A549 (cell line): ENCODE measurements at regions not wholly inside any gene's neighbourhood (a gene's known extent, or its start where the extent isn't known, plus 50 kb on each side); places are given as distances from the start of the nearest gene placed in this dataset.

ENCODE experiments used
- ATAC-seq, 2 experiments: fragments of 200-7000 bp in 1 of 2; fragments of >200 bp in 1 of 2; cut with Nextera tagmentation in 1 of 2; cut with Tn5 transposase in 1 of 2; 3 replicates each; pipeline versions ENCODE4 v1.8.0 to v1.9.1; 2018 to 2020; ENCODE audit warnings: mild to moderate bottlenecking in 1 of 2, moderate library complexity in 1 of 2
- CTCF ChIA-PET: fragments of 300-600 bp; sonication (Branson Sonifier 250); formaldehyde crosslinking; extraction: SDS; loops from one replicate; lab custom pipeline; 2021; ENCODE audit warnings: antibody characterized with exemption, inconsistent platforms; lab: Yijun Ruan, JAX
- POLR2A ChIA-PET: fragments of 350-600 bp; formaldehyde crosslinking; extraction: SDS; loops from one replicate; lab custom pipeline; 2021; ENCODE audit warnings: antibody characterized with exemption, inconsistent platforms; lab: Yijun Ruan, JAX
- DNase-seq, 2 experiments: peaks; one replicate each; pipeline versions ENCODE4 v3.0.0 to v3.0.0-alpha.2; 2011 to 2016; ENCODE audit warnings: low read depth in 1 of 2, low spot score in 1 of 2
- FAIRE-seq: peaks from 2 replicates; lab custom pipeline; 2011; peaks lifted over from hg19 to GRCh38; lab: Jason Lieb, UNC
- H3K27ac ChIP-seq, 2 experiments: fragments of >200 bp; sonication (Bioruptor Twin); formaldehyde crosslinking; 3 replicates each; pipeline ENCODE4 v1.5.1; 2016 to 2017
- H3K4me1 ChIP-seq: fragments of >200 bp; sonication (Bioruptor Twin); formaldehyde crosslinking; 3 replicates; pipeline ENCODE4 v1.6.1; 2016
- H3K4me2 ChIP-seq: fragments of >200 bp; sonication (Bioruptor Twin); formaldehyde crosslinking; 3 replicates; pipeline ENCODE4 v1.6.1; 2016
- H3K4me3 ChIP-seq: fragments of >200 bp; sonication (Bioruptor Twin); formaldehyde crosslinking; 3 replicates; pipeline ENCODE4 v1.5.1; 2016
- H3K9me3 ChIP-seq: fragments of >200 bp; sonication (Bioruptor Twin); formaldehyde crosslinking; 3 replicates; pipeline ENCODE4 v1.6.1; 2016
- CBX8 ChIP-seq: fragments of 200-600 bp; sonication (generic); IDR thresholded peaks from 2 replicates; pipeline ENCODE4 v1.6.1; 2016
- CTCF ChIP-seq: fragments of >200 bp; sonication (Bioruptor Twin); formaldehyde crosslinking; IDR thresholded peaks from 3 replicates; pipeline ENCODE4 v1.5.1; 2016
- EHMT2 ChIP-seq: fragments of 200-600 bp; sonication (generic); IDR thresholded peaks from 2 replicates; pipeline ENCODE4 v1.6.1; 2016; ENCODE audit warnings: antibody characterized with exemption, low read depth, mild to moderate bottlenecking, moderate library complexity
- EP300 ChIP-seq, 2 experiments: fragments of >200 bp; sonication (Bioruptor Twin); formaldehyde crosslinking; IDR thresholded peaks; 2 replicates in 1 of 2; 3 replicates in 1 of 2; pipeline ENCODE4 v1.6.1; 2016 to 2017
- FOSB ChIP-seq: fragments of 250-450 bp; sonication (Bioruptor Pico); IDR thresholded peaks from 2 replicates; pipeline ENCODE4 v1.5.0; 2020; ENCODE audit warnings: mild to moderate bottlenecking, moderate library complexity
- FOSL2 ChIP-seq, 2 experiments: fragments of 450-650 bp in 1 of 2; fragments of >200 bp in 1 of 2; sonication (Bioruptor Twin) in 1 of 2; formaldehyde crosslinking; IDR thresholded peaks; 2 replicates each; pipeline versions ENCODE4 v1.5.0 to v1.6.1; 2016 to 2020; ENCODE audit warnings: mild to moderate bottlenecking in 1 of 2, moderate library complexity in 1 of 2
- FOXS1 ChIP-seq: fragments of 250-450 bp; sonication (Bioruptor Pico); IDR thresholded peaks from 2 replicates; pipeline ENCODE4 v1.5.0; 2020; ENCODE audit warnings: mild to moderate bottlenecking, moderate library complexity
- GATA3 ChIP-seq: IDR thresholded peaks from 2 replicates; pipeline ENCODE4 v1.6.1; 2012; ENCODE audit warnings: borderline replicate concordance
- HDAC2 ChIP-seq: fragments of 200-600 bp; sonication (generic); IDR thresholded peaks from 2 replicates; pipeline ENCODE4 v1.6.1; 2016
- HES2 ChIP-seq: fragments of >200 bp; sonication (Bioruptor Twin); formaldehyde crosslinking; IDR thresholded peaks from 2 replicates; pipeline ENCODE4 v1.6.1; 2016
- HOXA7 ChIP-seq: fragments of 250-450 bp; sonication (Bioruptor Pico); IDR thresholded peaks from 2 replicates; pipeline ENCODE4 v1.5.0; 2020; ENCODE audit warnings: mild to moderate bottlenecking, moderate library complexity
- HOXB13 ChIP-seq: fragments of 250-450 bp; sonication (Bioruptor Pico); IDR thresholded peaks from 2 replicates; pipeline ENCODE4 v1.5.0; 2020; ENCODE audit warnings: low read depth, mild to moderate bottlenecking, moderate library complexity
- HOXB5 ChIP-seq: fragments of 250-450 bp; sonication (Bioruptor Pico); IDR thresholded peaks from 2 replicates; pipeline ENCODE4 v1.5.0; 2020; ENCODE audit warnings: mild to moderate bottlenecking, moderate library complexity
- KDM1A ChIP-seq: fragments of 200-600 bp; sonication (generic); IDR thresholded peaks from 2 replicates; pipeline ENCODE4 v1.6.1; 2016; ENCODE audit warnings: low read depth, mild to moderate bottlenecking
- MAZ ChIP-seq: fragments of 150-350 bp; IDR thresholded peaks from 2 replicates; pipeline ENCODE4 v1.6.1; 2014; ENCODE audit warnings: antibody characterized with exemption, low read depth, low read length, borderline replicate concordance
- PHF8 ChIP-seq: fragments of 200-600 bp; sonication (generic); IDR thresholded peaks from 2 replicates; pipeline ENCODE4 v1.6.1; 2016; ENCODE audit warnings: low read depth, mild to moderate bottlenecking, antibody characterized with exemption, moderate library complexity, borderline replicate concordance
- POLR2AphosphoS2 ChIP-seq: conservative IDR thresholded peaks from 2 replicates; pipeline ENCODE4 v1.6.1; 2012; ENCODE audit warnings: low read length, improper control_type of control experiment, inconsistent platforms
- RARB ChIP-seq: fragments of 250-450 bp; sonication (Bioruptor Pico); IDR thresholded peaks from 2 replicates; pipeline ENCODE4 v1.8.0; 2021; ENCODE audit warnings: mild to moderate bottlenecking, moderate library complexity
- SREBF2 ChIP-seq: fragments of 450-650 bp; IDR thresholded peaks from 2 replicates; pipeline ENCODE4 v1.6.1; 2014; ENCODE audit warnings: mild to moderate bottlenecking, moderate library complexity
- TFCP2L1 ChIP-seq: fragments of 250-450 bp; sonication (Bioruptor Pico); IDR thresholded peaks from 2 replicates; pipeline ENCODE4 v1.5.0; 2021; ENCODE audit warnings: mild to moderate bottlenecking
- TP53 ChIP-seq: fragments of 250-450 bp; sonication (Bioruptor Pico); IDR thresholded peaks from 2 replicates; pipeline ENCODE4 v1.5.0; 2021; ENCODE audit warnings: mild to moderate bottlenecking, moderate library complexity
- USF2 ChIP-seq: fragments of 450-650 bp; IDR thresholded peaks from 2 replicates; pipeline ENCODE4 v1.6.1; 2014; ENCODE audit warnings: antibody characterized with exemption
- ZFP36 ChIP-seq: fragments of 450-650 bp; IDR thresholded peaks from 2 replicates; pipeline ENCODE4 v1.6.1; 2014; ENCODE audit warnings: borderline replicate concordance; ENCODE audit not compliant: partially characterized antibody
- ZSCAN20 ChIP-seq: fragments of 250-450 bp; sonication (Bioruptor Pico); IDR thresholded peaks from 2 replicates; pipeline ENCODE4 v1.8.0; 2022; ENCODE audit warnings: mild to moderate bottlenecking, moderate library complexity
- WGBS: methylation state at CpG from one replicate; pipeline ENCODE4 v1.1.6; 2017; ENCODE audit errors: missing lambda C conversion rate; 5-methylcytosine and 5-hydroxymethylcytosine counted together

- Histone ChIP-seq H3K4me3 (no peak overlapping the region), H3K9me3 (no peaks in the 10 kb centered on the region), H3K4me1 (no peaks in the 10 kb centered on the region), H3K4me2 (no peak overlapping the region), H3K27ac (no peak overlapping the region)
- ChIA-PET POLR2A (no interaction called here), CTCF (no interaction called here)
- DNase-seq, result no peak
- ATAC-seq, result no peak
- no peak for FAIRE-seq
- WGBS, result 19% methylated on average over 3 of the region's 3 CpGs
- TF ChIP-seq PHF8 (no peak), GATA3 (no peak), FOSB (CRISPR knock-in tag) (no peak), HES2 (no peak), HOXB5 (CRISPR knock-in tag) (no peak), HDAC2 (no peak), TFCP2L1 (CRISPR knock-in tag) (no peak), HOXB13 (CRISPR knock-in tag) (no peak), FOXS1 (CRISPR knock-in tag) (no peak)
Measured at GRCh38 chr11:105468154-105468553, 141.7 kb upstream of the GRIA4 start.

- FAIRE-seq (no peak), DNase-seq (no peak), ATAC-seq (no peak)
- Histone ChIP-seq H3K27ac (no peak overlapping the region), H3K4me3 (no peak overlapping the region), H3K4me2 (no peak overlapping the region), H3K4me1 (no peaks in the 10 kb centered on the region), H3K9me3 (no peaks in the 10 kb centered on the region)
- WGBS, result 3% methylated on average over 2 of the region's 2 CpGs
- TF ChIP-seq EP300 (IDR thresholded peaks at IDR 0.05) (no peak), USF2 (no peak), RARB (CRISPR knock-in tag) (no peak), ZFP36 (no peak), FOSL2 (IDR thresholded peaks at IDR 0.05) (no peak), FOSL2 (CRISPR knock-in tag; IDR thresholded peaks at IDR 0.05) (no peak), CTCF (no peak), EHMT2 (no peak), HDAC2 (no peak), CBX8 (no peak), POLR2AphosphoS2 (no peak), ZSCAN20 (no peak), HOXB5 (CRISPR knock-in tag) (no peak), TP53 (CRISPR knock-in tag) (no peak), FOSB (CRISPR knock-in tag) (no peak), HES2 (no peak), KDM1A (no peak), MAZ (no peak), SREBF2 (no peak), HOXA7 (CRISPR knock-in tag) (no peak)
- ChIA-PET CTCF (no interaction called here), POLR2A (no interaction called here)
Measured at GRCh38 chr11:105466582-105467228, 143.2 kb upstream of the GRIA4 start.
